ENCODE measurements at regions not wholly inside any gene's neighbourhood (a gene's known extent, or its start where the extent isn't known, plus 50 kb on each side); places are given as distances from the start of the nearest gene placed in this dataset.

GRCh38 chr12:77256956-77257355 lies 191.6 kb upstream of the E2F7 start:
- Histone ChIP-seq H3K36me3 (ENCODE audit: low read depth) (no peaks in the 10 kb centered on the region), H3K9me2 (ENCODE audit: insufficient read depth) (no peaks in the 10 kb centered on the region), H2AFZ (no peak overlapping the region), H3K27me3 (ENCODE audit: insufficient read depth, low read depth) (no peaks in the 10 kb centered on the region), H3K9me3 (ENCODE audit: insufficient read depth, low read depth) (no peaks in the 10 kb centered on the region), H3K4me3 (no peak overlapping the region), H3K4me1 (replicated peaks; ENCODE audit: insufficient read depth) (no peaks in the 10 kb centered on the region), H3F3A (ENCODE audit: insufficient read depth, low read depth) (no peaks in the 10 kb centered on the region), H3K79me2 (ENCODE audit: low read depth) (no peaks in the 10 kb centered on the region), H3K27ac (no peak overlapping the region), H3K4me2 (no peak overlapping the region), H4K20me1 (ENCODE audit: insufficient read depth) (no peaks in the 10 kb centered on the region)
- BruUV-seq (replicated peaks): no TSS peak
- no peak for DNase-seq
- TF ChIP-seq CTCF (conservative IDR thresholded peaks at IDR 0.05) (no peak), EZH2 (IDR thresholded peaks at IDR 0.05; ENCODE audit: low read depth) (no peak)
- intact Hi-C loops (cut with micrococcal nuclease; ENCODE audit: unreplicated experiment): no loop called here
- ChIA-PET CTCF (no interaction called here), POLR2A (ENCODE audit: unreplicated experiment) (no interaction called here)

DNA sequence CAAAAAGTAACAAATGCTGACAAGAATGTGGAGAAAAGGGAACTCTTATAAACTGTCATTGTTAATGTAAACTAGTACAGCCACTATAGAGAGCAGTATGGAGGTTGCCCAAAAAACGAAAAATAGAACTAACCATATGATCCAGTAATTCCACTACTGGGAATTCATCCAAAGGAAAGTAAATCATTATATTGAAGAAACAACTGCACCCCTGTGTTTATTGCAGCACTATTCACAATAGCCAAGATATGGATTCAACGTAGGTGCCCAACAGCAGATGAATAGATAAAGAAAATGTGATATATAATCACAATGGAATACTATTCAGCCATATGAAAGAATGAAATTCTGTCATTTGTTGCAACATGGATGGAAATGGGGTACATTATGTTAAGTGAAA lies 188.0 kb upstream of the E2F7 start:
- Histone ChIP-seq H3K4me2 (no peak overlapping the region), H2AFZ (no peak overlapping the region), H3K79me2 (ENCODE audit: low read depth) (no peaks in the 10 kb centered on the region), H3K4me1 (replicated peaks; ENCODE audit: insufficient read depth) (no peaks in the 10 kb centered on the region), H3F3A (ENCODE audit: insufficient read depth, low read depth) (no peaks in the 10 kb centered on the region), H3K36me3 (ENCODE audit: low read depth) (no peaks in the 10 kb centered on the region), H4K20me1 (ENCODE audit: insufficient read depth) (no peaks in the 10 kb centered on the region), H3K9me2 (ENCODE audit: insufficient read depth) (no peaks in the 10 kb centered on the region), H3K27ac (no peak overlapping the region), H3K9me3 (ENCODE audit: insufficient read depth, low read depth) (no peaks in the 10 kb centered on the region), H3K27me3 (ENCODE audit: insufficient read depth, low read depth) (no peaks in the 10 kb centered on the region), H3K4me3 (no peak overlapping the region)
- no TSS peak for BruUV-seq (replicated peaks)
- CTCF ChIA-PET: no interaction called here
- no peak for DNase-seq
- no peak for TF ChIP-seq EZH2 (IDR thresholded peaks at IDR 0.05; ENCODE audit: low read depth)
- no peak for TF ChIP-seq CTCF (conservative IDR thresholded peaks at IDR 0.05)
- intact Hi-C loops (cut with micrococcal nuclease; ENCODE audit: unreplicated experiment): no loop called here
- POLR2A ChIA-PET (ENCODE audit: unreplicated experiment): no interaction called here

GRCh38 chr12:77251799-77252198 lies 186.4 kb upstream of the E2F7 start:
- Histone ChIP-seq H3K4me3 (no peak overlapping the region), H3K4me1 (replicated peaks; ENCODE audit: insufficient read depth) (no peaks in the 10 kb centered on the region), H4K20me1 (ENCODE audit: insufficient read depth) (no peaks in the 10 kb centered on the region), H3K27me3 (ENCODE audit: insufficient read depth, low read depth) (no peaks in the 10 kb centered on the region), H3F3A (ENCODE audit: insufficient read depth, low read depth) (no peaks in the 10 kb centered on the region), H3K27ac (no peak overlapping the region), H3K36me3 (ENCODE audit: low read depth) (no peaks in the 10 kb centered on the region), H3K79me2 (ENCODE audit: low read depth) (no peaks in the 10 kb centered on the region), H3K9me2 (ENCODE audit: insufficient read depth) (no peaks in the 10 kb centered on the region), H3K4me2 (no peak overlapping the region), H3K9me3 (ENCODE audit: insufficient read depth, low read depth) (no peaks in the 10 kb centered on the region), H2AFZ (no peak overlapping the region)
- ChIA-PET CTCF (no interaction called here), POLR2A (ENCODE audit: unreplicated experiment) (no interaction called here)
- intact Hi-C loops (cut with micrococcal nuclease; ENCODE audit: unreplicated experiment): no loop called here
- DNase-seq: no peak
- BruUV-seq (replicated peaks): no TSS peak
- TF ChIP-seq CTCF (conservative IDR thresholded peaks at IDR 0.05) (no peak), EZH2 (IDR thresholded peaks at IDR 0.05; ENCODE audit: low read depth) (no peak)
